LNCAP (cell line): ENCODE measurements at regions not wholly inside any gene's neighbourhood (a gene's known extent, or its start where the extent isn't known, plus 50 kb on each side); places are given as distances from the start of the nearest gene placed in this dataset.

Source experiments
- CTCF ChIP-seq: fragments of 450-650 bp; IDR thresholded peaks from 2 replicates; pipeline ENCODE4 v1.5.1; 2017; ENCODE audit warnings: mild to moderate bottlenecking

- TF ChIP-seq CTCF = no peak
Measured at GRCh38 chr13:50645092-50645491, 198.4 kb downstream of the DLEU7 start.

- no peak for TF ChIP-seq CTCF
Measured at GRCh38 chr13:50646070-50646469, 197.4 kb downstream of the DLEU7 start.

DNA sequence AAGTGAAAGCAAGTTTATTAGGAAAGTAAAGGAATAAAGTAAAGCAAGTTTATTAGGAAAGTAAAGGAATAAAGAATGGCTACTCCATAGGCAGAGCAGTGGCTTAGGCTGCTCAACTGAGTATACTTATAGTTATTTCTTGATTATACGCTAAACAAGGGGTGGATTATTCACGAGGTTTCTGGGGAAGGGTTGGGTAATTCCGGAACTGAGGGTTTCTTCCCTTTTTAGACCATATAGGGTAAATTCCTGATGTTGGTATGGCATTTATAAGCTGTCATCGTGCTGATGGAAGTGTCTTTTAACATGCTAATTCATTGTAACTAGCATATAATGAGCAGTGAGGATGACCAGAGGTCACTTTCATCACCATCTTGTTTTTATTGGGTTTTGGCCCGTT is 194.3 kb downstream of the DLEU7 start:
- no peak for TF ChIP-seq CTCF

- TF ChIP-seq CTCF = no peak
Measured at GRCh38 chr13:50650592-50651504, 192.6 kb downstream of the DLEU7 start.

DNA sequence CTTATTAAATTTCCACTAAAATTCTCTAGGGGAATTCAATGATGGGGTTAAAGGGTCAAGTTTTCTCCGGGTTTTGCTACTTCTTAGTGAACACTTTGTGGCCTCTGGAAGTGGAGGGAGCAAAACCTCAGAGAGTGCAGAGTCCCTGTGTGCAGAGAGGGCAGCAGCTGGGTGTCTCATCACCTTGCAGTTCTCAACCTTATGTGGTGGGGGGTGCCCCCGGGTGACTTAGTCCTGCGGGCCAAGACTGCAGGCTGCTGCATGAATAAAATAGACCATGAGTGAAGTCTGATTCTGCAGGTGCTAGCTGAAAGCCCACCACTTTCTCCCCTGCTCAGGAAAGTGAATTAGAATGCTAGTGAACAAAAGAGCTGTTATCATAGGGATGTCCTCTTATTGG is 191.6 kb downstream of the DLEU7 start:
- TF ChIP-seq CTCF = no peak

DNA sequence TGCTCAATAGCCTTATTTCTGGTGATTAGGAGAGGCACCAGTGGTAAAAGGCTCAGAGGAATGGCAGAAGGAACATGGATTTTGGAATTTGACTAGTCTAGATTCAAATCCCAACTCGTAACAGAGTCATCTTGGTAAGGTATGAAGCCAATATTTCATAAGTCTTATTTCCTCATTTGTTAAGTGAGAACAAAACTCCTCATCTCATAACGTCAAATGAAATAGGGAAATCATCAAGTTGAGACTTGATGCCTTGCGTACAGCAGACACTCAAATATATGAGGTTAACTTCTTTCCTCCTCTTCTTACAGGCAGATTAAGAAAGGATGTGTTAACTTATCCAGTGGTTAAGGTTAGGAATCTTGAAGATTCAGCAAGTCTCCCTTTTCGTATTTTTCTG is 189.2 kb downstream of the DLEU7 start:
- no peak for TF ChIP-seq CTCF

DNA sequence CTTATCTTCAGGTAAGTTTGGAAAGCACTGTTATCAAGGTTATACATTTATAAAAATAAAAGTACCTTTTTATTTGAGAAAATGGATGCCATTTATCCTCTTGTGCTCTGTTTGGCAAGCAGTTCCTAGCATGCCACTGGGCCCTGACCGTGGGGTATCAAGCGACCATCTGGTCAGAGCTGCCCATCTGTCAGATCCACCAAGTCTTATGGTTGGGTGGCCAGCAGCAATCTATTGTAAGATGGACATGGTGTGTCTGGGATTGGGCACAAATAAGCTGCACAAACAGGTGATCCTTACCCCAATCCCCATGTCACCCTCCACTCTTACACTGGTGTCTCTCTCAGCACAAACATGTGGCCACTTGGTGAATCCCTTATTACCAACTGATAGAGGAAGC is 178.5 kb downstream of the DLEU7 start:
- TF ChIP-seq CTCF = no peak

- TF ChIP-seq CTCF = no peak
Measured at GRCh38 chr13:50668049-50668448, 175.4 kb downstream of the DLEU7 start.
